ENCODE measurements at regions not wholly inside any gene's neighbourhood (a gene's known extent, or its start where the extent isn't known, plus 50 kb on each side); places are given as distances from the start of the nearest gene placed in this dataset.

GRCh38 chr6:146946559-146946958, 257.7 kb upstream of the STXBP5 start:
- H3K36me3 ChIP-seq (ENCODE audit: low read depth, low read length) = no peaks in the 10 kb centered on the region
- H2AFZ ChIP-seq (ENCODE audit: low read length) = no peak overlapping the region
- no peaks in the 10 kb centered on the region for H3K9me2 ChIP-seq (replicated peaks; ENCODE audit: low read length)
- H3K4me3 ChIP-seq (ENCODE audit: low read length) = no peak overlapping the region
- POLR2A ChIA-PET (ENCODE audit: unreplicated experiment) = no interaction called here
- intact Hi-C loops (cut with micrococcal nuclease) = no loop called here
- H3K4me1 ChIP-seq (ENCODE audit: insufficient read depth, low read length) = no peaks in the 10 kb centered on the region
- H3K9ac ChIP-seq (ENCODE audit: low read length) = no peak overlapping the region
- no peaks in the 10 kb centered on the region for H3K79me2 ChIP-seq (ENCODE audit: low read length)
- TF ChIP-seq EZH2 (IDR thresholded peaks at IDR 0.05; ENCODE audit: low read length, unreplicated experiment) (no peak), EZH2phosphoT487 (IDR thresholded peaks at IDR 0.05; ENCODE audit: borderline replicate concordance, low read length) (no peak), CTCF (conservative IDR thresholded peaks at IDR 0.05; ENCODE audit: low read depth, low read length) (no peak)
- DNase-seq (no peak), ATAC-seq (no peak)
- no peaks in the 10 kb centered on the region for H3K9me3 ChIP-seq (ENCODE audit: low read length)
- no peak overlapping the region for H3K4me2 ChIP-seq (ENCODE audit: low read length)
- H4K20me1 ChIP-seq (ENCODE audit: low read length) = no peaks in the 10 kb centered on the region
- no peak overlapping the region for H3K27ac ChIP-seq (ENCODE audit: low read length)
- no TSS peak for BruUV-seq (replicated peaks)
- CTCF ChIA-PET = no interaction called here
- H3K27me3 ChIP-seq (ENCODE audit: low read length) = no peaks in the 10 kb centered on the region
- H3F3A ChIP-seq (ENCODE audit: low read length, unreplicated experiment) = no peaks in the 10 kb centered on the region

- no peak for TF ChIP-seq EZH2 (IDR thresholded peaks at IDR 0.05; ENCODE audit: low read length, unreplicated experiment)
- TF ChIP-seq CTCF (conservative IDR thresholded peaks at IDR 0.05; ENCODE audit: low read depth, low read length) = no peak
- no peak for TF ChIP-seq EZH2phosphoT487 (IDR thresholded peaks at IDR 0.05; ENCODE audit: borderline replicate concordance, low read length)
- H3K9me3 ChIP-seq (ENCODE audit: low read length) = no peaks in the 10 kb centered on the region
- no peak overlapping the region for H2AFZ ChIP-seq (ENCODE audit: low read length)
- BruUV-seq (replicated peaks) = no TSS peak
- H3K79me2 ChIP-seq (ENCODE audit: low read length) = no peaks in the 10 kb centered on the region
- H3K4me2 ChIP-seq (ENCODE audit: low read length) = no peak overlapping the region
- H3F3A ChIP-seq (ENCODE audit: low read length, unreplicated experiment) = no peaks in the 10 kb centered on the region
- no peaks in the 10 kb centered on the region for H3K9me2 ChIP-seq (replicated peaks; ENCODE audit: low read length)
- no peaks in the 10 kb centered on the region for H3K27me3 ChIP-seq (ENCODE audit: low read length)
- intact Hi-C loops (cut with micrococcal nuclease) = no loop called here
- CTCF ChIA-PET = no interaction called here
- H4K20me1 ChIP-seq (ENCODE audit: low read length) = no peaks in the 10 kb centered on the region
- no peak for DNase-seq
- no peak for ATAC-seq
- POLR2A ChIA-PET (ENCODE audit: unreplicated experiment) = no interaction called here
- H3K4me3 ChIP-seq (ENCODE audit: low read length) = no peak overlapping the region
- H3K4me1 ChIP-seq (ENCODE audit: insufficient read depth, low read length) = no peaks in the 10 kb centered on the region
- H3K27ac ChIP-seq (ENCODE audit: low read length) = no peak overlapping the region
- no peak overlapping the region for H3K9ac ChIP-seq (ENCODE audit: low read length)
- H3K36me3 ChIP-seq (ENCODE audit: low read depth, low read length) = no peaks in the 10 kb centered on the region
Observed at GRCh38 chr6:146948790-146949342, 255.4 kb upstream of the STXBP5 start.

GRCh38 chr6:146949425-146949824, 254.8 kb upstream of the STXBP5 start:
- no peak overlapping the region for H3K27ac ChIP-seq (ENCODE audit: low read length)
- H3K36me3 ChIP-seq (ENCODE audit: low read depth, low read length) = no peaks in the 10 kb centered on the region
- no peak overlapping the region for H2AFZ ChIP-seq (ENCODE audit: low read length)
- intact Hi-C loops (cut with micrococcal nuclease) = no loop called here
- ATAC-seq = no peak
- H3K4me3 ChIP-seq (ENCODE audit: low read length) = no peak overlapping the region
- H3K27me3 ChIP-seq (ENCODE audit: low read length) = no peaks in the 10 kb centered on the region
- no peak for TF ChIP-seq EZH2phosphoT487 (IDR thresholded peaks at IDR 0.05; ENCODE audit: borderline replicate concordance, low read length)
- no peak overlapping the region for H3K9ac ChIP-seq (ENCODE audit: low read length)
- H3K9me3 ChIP-seq (ENCODE audit: low read length) = no peaks in the 10 kb centered on the region
- H3K9me2 ChIP-seq (replicated peaks; ENCODE audit: low read length) = no peaks in the 10 kb centered on the region
- CTCF ChIA-PET = no interaction called here
- DNase-seq = no peak
- H3K79me2 ChIP-seq (ENCODE audit: low read length) = no peaks in the 10 kb centered on the region
- H3K4me1 ChIP-seq (ENCODE audit: insufficient read depth, low read length) = no peaks in the 10 kb centered on the region
- POLR2A ChIA-PET (ENCODE audit: unreplicated experiment) = no interaction called here
- H4K20me1 ChIP-seq (ENCODE audit: low read length) = no peaks in the 10 kb centered on the region
- H3F3A ChIP-seq (ENCODE audit: low read length, unreplicated experiment) = no peaks in the 10 kb centered on the region
- no TSS peak for BruUV-seq (replicated peaks)
- H3K4me2 ChIP-seq (ENCODE audit: low read length) = no peak overlapping the region

All from PC-3 (cell line).